ENCODE measurements at regions not wholly inside any gene's neighbourhood (a gene's known extent, or its start where the extent isn't known, plus 50 kb on each side); places are given as distances from the start of the nearest gene placed in this dataset.
"Not testable (repeated sequence)": the region's sequence is repeated elsewhere in the genome, so short reads cannot be mapped to it uniquely, and the experiment has no call there.

DNA sequence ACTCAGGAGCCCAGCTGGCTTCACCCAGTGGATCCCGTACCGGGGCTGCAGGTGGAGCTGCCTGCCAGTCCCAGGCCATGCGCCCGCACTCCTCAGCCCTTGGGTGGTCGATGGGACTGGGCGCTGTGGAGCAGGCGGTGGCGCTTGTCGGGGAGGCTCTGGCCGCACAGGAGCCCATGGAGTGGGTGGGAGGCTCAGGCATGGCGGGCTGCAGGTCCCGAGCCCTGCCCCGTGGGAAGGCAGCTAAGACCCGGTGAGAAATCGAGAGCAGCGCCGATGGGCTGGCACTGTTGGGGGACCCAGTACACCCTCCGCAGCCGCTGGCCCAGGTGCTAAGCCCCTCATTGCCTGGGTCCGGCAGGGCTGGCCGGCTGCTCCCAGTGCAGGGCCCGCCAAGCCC lies 1205.6 kb downstream of the DIAPH3 start:
- DNase-seq (ENCODE audit: low read depth in 2 of 3, low spot score in 1 of 3): not testable (repeated sequence)

DNA sequence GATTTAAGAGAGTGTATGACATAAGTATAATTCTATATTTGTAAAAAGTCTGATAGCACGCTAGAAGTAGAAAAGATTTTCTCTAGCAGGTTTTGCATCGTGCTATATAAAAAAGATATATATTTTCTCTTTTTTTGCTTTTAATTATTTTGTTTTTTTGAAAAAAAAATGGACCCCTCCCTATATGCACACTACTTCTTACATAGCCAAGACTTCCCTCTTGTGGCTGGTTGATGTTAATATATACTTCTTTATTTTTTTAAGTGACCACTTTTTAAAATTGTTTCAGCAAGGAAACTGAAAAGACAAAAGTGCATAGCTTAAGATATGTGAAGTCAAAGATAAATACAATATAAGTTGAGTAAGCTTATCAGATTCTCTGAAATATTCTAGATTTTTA lies 1202.8 kb downstream of the DIAPH3 start:
- no peak for DNase-seq (ENCODE audit: low read depth in 2 of 3, low spot score in 1 of 3)

DNA sequence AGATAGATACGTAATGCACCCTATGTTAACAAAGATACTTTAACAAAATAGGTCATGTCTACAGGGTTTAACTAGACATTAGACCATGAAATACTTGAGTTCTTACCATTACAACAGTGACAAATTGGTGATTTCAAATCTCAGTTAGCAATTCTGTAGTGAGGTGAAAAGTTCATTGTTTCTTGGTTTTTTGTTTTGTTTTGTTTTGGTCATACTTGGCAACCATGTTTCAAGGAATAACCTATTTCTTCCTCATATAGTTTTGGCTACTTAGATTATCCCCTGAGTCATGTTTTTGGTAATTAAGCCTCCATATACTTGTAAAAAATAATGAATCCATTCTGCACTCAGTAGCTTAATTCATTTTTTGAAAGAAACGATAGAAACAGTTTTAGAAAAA lies 1200.4 kb downstream of the DIAPH3 start:
- no peak for DNase-seq (ENCODE audit: low read depth in 2 of 3, low spot score in 1 of 3)

- DNase-seq (ENCODE audit: low read depth in 2 of 3, low spot score in 1 of 3): no peak
Measured at GRCh38 chr13:58964048-58964447, 1199.7 kb downstream of the DIAPH3 start.

DNA sequence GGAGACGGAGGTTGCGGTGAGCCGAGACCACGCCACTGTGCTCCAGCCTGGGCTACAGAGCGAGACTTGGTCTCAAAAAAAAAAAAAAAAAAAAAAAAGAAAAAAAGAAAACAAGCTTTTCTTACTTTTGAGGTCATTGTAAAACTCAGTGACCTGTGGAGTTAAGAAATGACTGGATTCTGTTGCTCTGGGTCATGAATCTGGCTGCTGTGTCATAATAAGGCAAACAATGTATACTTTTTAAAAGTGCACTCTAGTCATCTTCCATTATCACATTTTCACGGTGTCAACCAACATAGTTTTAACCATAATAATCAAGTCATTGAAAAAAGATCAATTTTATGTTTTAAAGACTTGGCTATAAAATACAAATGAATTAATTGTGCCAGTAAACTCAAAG lies 1186.6 kb downstream of the DIAPH3 start:
- no peak for DNase-seq (ENCODE audit: low read depth in 2 of 3, low spot score in 1 of 3)

DNA sequence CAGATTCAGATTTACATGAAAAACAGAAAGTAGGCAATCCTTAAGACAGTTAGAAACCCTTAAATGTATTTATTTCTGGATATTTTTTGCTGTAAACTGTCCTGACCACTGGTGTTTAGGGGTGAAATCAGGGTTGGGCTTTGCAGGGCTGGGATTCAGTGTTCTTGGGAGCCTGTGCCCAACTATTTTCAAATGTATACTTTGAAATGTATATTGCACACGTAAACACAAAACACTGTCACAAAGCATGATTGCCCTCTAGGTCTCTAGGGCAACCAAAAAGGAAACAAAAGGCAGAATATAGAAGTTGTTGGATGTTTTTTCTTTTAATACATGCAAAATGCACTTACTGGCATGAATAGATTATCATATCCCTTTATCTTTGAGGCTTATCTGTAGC lies 1185.4 kb downstream of the DIAPH3 start:
- no peak for DNase-seq (ENCODE audit: low read depth in 2 of 3, low spot score in 1 of 3)

DNA sequence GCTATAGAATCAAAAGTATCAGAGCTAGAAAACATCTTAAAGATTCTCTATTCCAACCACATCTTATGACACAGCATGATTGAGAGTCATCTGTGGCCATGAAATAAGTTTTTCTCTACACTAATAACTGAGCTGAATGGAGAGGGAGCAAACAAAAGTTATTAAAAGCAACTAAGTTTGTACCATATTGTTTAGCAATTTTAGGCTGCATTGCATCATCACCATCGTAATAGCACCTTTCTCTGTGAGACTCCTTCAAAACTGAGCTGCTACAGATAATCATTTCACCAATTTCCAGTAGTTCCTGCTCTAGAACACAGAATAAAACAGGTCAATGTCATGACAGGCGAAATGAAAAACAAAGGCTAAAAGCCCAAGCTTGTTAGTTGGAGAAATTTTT lies 1183.9 kb downstream of the DIAPH3 start:
- no peak for DNase-seq (ENCODE audit: low read depth in 2 of 3, low spot score in 1 of 3)

GRCh38 chr13:58985845-58986244 lies 1177.9 kb downstream of the DIAPH3 start:
- DNase-seq (ENCODE audit: low read depth in 2 of 3, low spot score in 1 of 3): no peak

- DNase-seq (ENCODE audit: low read depth in 2 of 3, low spot score in 1 of 3): no peak
Measured at GRCh38 chr13:58989556-58989955, 1174.2 kb downstream of the DIAPH3 start.

- DNase-seq (ENCODE audit: low read depth in 2 of 3, low spot score in 1 of 3): no peak
Measured at GRCh38 chr13:58991826-58992477, 1171.8 kb downstream of the DIAPH3 start.

GRCh38 chr13:58992478-58993042 lies 1171.2 kb downstream of the DIAPH3 start:
- no peak for DNase-seq (ENCODE audit: low read depth in 2 of 3, low spot score in 1 of 3)

DNA sequence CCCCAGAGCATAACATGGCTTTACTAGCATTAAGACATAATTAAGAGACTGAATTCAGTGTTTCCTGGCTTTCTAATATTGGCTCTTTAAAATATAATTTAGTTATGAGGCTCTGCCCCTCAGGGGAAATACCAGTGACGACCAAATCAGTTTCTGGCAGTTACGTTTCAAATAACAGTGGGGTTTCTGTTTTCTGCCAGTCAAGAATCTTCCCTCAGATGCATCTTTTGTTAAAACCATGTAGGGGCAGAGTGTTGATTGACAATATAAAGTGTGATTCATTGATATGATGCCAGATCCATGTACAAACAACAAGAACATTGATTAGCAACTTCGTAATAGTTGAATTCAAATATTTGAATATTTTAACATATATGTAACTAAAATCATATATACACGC lies 1169.7 kb downstream of the DIAPH3 start:
- DNase-seq (ENCODE audit: low read depth in 2 of 3, low spot score in 1 of 3): no peak

GRCh38 chr13:58994777-58995176 lies 1169.0 kb downstream of the DIAPH3 start:
- no peak for DNase-seq (ENCODE audit: low read depth in 2 of 3, low spot score in 1 of 3)

DNA sequence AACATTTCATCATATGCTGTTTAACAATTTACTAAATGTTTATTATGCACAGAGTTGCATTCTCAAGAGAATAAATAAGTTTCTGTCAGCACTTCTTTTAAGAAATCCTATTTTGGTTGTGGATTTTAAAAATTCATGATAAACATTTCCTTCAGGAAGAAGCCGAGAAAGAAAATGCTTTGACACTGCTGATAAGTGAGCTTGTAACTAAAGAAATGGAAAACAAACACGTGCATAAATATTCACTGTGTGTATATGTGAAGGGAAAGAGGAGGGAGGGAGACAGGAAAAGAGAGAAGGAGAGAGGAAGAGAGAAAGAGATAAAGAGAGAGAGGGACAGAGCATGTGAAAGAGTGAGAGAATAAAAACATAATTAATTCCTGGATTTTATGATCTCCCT lies 1165.0 kb downstream of the DIAPH3 start:
- no peak for DNase-seq (ENCODE audit: low read depth in 2 of 3, low spot score in 1 of 3)

- no peak for DNase-seq (ENCODE audit: low read depth in 2 of 3, low spot score in 1 of 3)
Measured at GRCh38 chr13:58999851-59000250, 1163.9 kb downstream of the DIAPH3 start.

DNA sequence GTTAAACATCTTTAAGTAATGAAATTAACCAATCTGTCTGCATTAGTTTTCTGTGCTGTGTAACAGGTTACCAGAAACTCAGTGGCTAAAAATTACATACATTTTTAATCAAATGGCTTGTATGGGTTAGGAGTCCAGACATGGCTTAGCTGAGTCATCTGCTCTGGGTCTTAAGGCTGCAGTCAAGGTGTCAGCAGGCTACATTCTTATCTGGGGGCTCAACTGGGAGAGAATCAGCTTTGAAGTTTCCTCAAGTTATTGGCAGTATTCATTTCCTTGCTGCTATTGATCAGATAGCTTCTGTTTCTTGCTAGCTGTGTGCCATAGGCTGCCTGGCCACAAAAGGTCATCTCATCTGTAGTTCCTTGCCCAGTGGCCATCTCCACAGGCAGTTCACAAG lies 1163.0 kb downstream of the DIAPH3 start:
- DNase-seq (ENCODE audit: low read depth in 2 of 3, low spot score in 1 of 3): no peak

- no peak for DNase-seq (ENCODE audit: low read depth in 2 of 3, low spot score in 1 of 3)
Measured at GRCh38 chr13:59012731-59013130, 1151.0 kb downstream of the DIAPH3 start.

- no peak for DNase-seq (ENCODE audit: low read depth in 2 of 3, low spot score in 1 of 3)
Measured at GRCh38 chr13:59016250-59016649, 1147.5 kb downstream of the DIAPH3 start.

- DNase-seq (ENCODE audit: low read depth in 2 of 3, low spot score in 1 of 3): no peak
Measured at GRCh38 chr13:59024434-59024833, 1139.3 kb downstream of the DIAPH3 start.

DNA sequence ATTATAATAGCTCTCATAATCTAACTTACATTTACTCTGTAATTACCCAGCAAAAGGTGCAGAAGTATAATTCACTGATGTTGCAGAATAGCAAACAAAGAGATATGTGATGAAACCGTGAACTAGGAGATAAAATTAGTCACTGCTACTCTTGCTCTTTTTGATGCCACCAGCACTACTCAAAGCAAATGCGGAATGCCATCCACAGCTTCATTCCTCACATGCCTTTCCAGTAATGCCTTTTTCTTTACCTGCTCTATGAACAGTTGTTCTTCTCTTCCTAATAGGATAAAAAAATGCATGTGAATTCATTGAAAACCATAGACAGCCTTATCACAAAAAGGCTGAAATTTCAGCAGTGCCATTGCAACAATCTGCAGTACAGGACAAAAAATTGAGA lies 1129.5 kb downstream of the DIAPH3 start:
- DNase-seq (ENCODE audit: low read depth in 2 of 3, low spot score in 1 of 3): no peak

- DNase-seq (ENCODE audit: low read depth in 2 of 3, low spot score in 1 of 3): no peak
Measured at GRCh38 chr13:59038824-59039223, 1124.9 kb downstream of the DIAPH3 start.

DNA sequence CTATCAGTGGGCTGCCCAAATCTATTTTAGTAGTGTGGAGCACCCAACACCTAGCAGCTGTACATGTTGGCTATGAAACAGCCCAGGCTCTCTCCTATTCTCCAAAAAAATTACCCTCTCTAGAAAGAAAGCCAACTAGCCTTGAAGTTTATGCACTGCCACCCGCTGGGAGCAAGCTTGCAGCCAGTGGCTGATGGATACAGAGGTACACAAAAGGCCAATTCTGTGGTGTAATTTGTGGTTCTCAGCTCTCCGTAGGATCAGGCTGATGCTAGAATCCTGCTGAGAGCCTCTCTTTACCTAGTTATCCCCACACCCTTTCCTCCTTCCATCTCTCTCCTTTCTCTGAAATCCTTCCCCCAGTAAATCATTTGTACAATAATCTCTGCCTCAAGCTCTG lies 1120.7 kb downstream of the DIAPH3 start:
- no peak for DNase-seq (ENCODE audit: low read depth in 2 of 3, low spot score in 1 of 3)

- no peak for DNase-seq (ENCODE audit: low read depth in 2 of 3, low spot score in 1 of 3)
Measured at GRCh38 chr13:59047546-59047945, 1116.2 kb downstream of the DIAPH3 start.

Data from stimulated activated CD4-positive, alpha-beta T cell treated with anti-CD3 and anti-CD28 coated beads, Interleukin-12 subunit alpha, Interleukin-12 subunit beta, amount 100 ng/mL, for 48 hours (primary cell).